ENCODE measurements at regions not wholly inside any gene's neighbourhood (a gene's known extent, or its start where the extent isn't known, plus 50 kb on each side); places are given as distances from the start of the nearest gene placed in this dataset.
A peak's percentile ranks its signal among the peaks of the same experiment; 100 is the strongest.

DNA sequence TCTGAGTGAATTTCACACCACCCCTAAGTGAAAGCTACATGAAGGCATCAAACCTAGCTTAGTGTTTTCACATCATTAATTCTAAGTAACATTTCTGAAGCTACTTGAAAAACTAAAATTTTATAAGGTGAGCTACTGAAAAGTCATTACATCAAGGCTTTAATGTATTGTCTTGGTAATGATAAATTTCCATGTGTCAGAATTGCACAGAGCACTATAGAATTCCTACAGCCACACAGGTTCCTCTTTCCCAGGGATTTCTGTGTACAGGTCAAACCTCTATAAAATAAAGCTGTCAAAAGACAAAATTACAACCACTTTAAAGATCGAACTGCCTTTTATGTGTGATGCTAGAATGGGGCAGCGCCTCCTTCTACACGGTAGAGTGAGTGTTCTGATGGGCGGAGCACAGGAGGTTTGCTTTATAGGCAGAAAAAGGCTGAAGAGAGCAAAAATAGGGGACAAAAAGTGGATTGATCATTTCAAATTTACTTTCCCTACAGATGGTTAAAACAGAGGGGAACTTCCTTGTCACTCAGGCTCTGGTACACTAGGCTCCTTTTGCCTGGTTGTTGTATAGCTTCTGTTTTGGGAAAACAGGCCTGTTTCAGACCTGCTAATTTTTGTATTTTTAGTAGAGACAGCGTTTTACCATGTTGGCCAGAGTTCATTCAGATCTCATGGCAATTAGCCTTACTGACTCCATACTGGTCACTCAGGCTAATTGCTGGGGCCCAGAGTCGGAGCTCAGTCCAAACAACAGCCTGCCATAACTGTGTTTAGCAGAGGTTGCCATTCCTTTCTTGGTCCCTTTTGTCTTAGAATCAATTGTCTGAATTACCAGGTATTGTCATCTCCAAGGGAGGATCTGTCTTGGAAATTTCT lies 102.5 kb upstream of the BASP1 start:
- ChIA-PET CTCF (interaction anchor here (0.9 to 1.1 kb wide), 2 partner anchors 17 to 75 kb away, joined by 3 read pairs; no protein-coding TSS in a partner anchor), POLR2A (no interaction called here)
- H3K9me2 ChIP-seq, result no peaks in the 10 kb centered on the region
- peak overlapping the region; percentile 27; the same call in 1 of the 2 replicates for H2AFZ ChIP-seq (ENCODE audit: low read depth)
- no peak overlapping the region for H3K9ac ChIP-seq
- H3K4me3 ChIP-seq (ENCODE audit: low read depth in 2 of 2, low read length in 1 of 2), result no peak overlapping the region
- H3K4me1 ChIP-seq (ENCODE audit: control insufficient read depth in 1 of 2, insufficient read depth in 2 of 2, low read depth in 1 of 2, low read length in 1 of 2), result peaks cover 0 to 41% of the 10 kb centered on the region in 2 experiments; a peak in 2 of 4 replicates
- H4K20me1 ChIP-seq (ENCODE audit: insufficient read depth), result no peaks in the 10 kb centered on the region
- 84% methylated on average over 6 of the region's 6 CpGs for WGBS (ENCODE audit: low lambda C conversion rate)
- H3K9me3 ChIP-seq, result no peaks in the 10 kb centered on the region
- no peak for DNase-seq
- peaks cover 31% of the 10 kb centered on the region for H3F3A ChIP-seq (replicated peaks; ENCODE audit: insufficient read depth)
- H3K27me3 ChIP-seq (ENCODE audit: insufficient read depth), result no peaks in the 10 kb centered on the region
- 0 out of 2 replicates have a peak overlapping the region, but pooled peaks have one; percentile 1 for H3K4me2 ChIP-seq
- TF ChIP-seq, protein P1, sequence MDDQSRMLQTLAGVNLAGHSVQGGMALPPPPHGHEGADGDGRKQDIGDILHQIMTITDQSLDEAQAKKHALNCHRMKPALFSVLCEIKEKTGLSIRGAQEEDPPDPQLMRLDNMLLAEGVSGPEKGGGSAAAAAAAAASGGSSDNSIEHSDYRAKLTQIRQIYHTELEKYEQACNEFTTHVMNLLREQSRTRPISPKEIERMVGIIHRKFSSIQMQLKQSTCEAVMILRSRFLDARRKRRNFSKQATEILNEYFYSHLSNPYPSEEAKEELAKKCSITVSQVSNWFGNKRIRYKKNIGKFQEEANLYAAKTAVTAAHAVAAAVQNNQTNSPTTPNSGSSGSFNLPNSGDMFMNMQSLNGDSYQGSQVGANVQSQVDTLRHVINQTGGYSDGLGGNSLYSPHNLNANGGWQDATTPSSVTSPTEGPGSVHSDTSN (IDR thresholded peaks at IDR 0.05), result no peak
- TF ChIP-seq, protein P2, sequence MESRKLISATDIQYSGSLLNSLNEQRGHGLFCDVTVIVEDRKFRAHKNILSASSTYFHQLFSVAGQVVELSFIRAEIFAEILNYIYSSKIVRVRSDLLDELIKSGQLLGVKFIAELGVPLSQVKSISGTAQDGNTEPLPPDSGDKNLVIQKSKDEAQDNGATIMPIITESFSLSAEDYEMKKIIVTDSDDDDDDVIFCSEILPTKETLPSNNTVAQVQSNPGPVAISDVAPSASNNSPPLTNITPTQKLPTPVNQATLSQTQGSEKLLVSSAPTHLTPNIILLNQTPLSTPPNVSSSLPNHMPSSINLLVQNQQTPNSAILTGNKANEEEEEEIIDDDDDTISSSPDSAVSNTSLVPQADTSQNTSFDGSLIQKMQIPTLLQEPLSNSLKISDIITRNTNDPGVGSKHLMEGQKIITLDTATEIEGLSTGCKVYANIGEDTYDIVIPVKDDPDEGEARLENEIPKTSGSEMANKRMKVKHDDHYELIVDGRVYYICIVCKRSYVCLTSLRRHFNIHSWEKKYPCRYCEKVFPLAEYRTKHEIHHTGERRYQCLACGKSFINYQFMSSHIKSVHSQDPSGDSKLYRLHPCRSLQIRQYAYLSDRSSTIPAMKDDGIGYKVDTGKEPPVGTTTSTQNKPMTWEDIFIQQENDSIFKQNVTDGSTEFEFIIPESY (IDR thresholded peaks at IDR 0.05; ENCODE audit: borderline replicate concordance, low read depth), result no peak
- TF ChIP-seq CTCF (IDR thresholded peaks at IDR 0.05) (no peak), ELF1 (IDR thresholded peaks at IDR 0.05) (no peak), RCOR1 (IDR thresholded peaks at IDR 0.05; ENCODE audit: low read length) (no peak), SMC3 (IDR thresholded peaks at IDR 0.05; ENCODE audit: low read depth, low read length) (no peak), RXRA (IDR thresholded peaks at IDR 0.05; ENCODE audit: borderline replicate concordance, low read depth) (no peak), JUND (IDR thresholded peaks at IDR 0.05) (no peak), POLR2AphosphoS5 (IDR thresholded peaks at IDR 0.05; ENCODE audit: low read depth, low read length) (no peak), GATA2 (CRISPR knock-in tag; IDR thresholded peaks at IDR 0.05) (no peak), GABPA (IDR thresholded peaks at IDR 0.05; ENCODE audit: low read depth) (no peak), TCF12 (IDR thresholded peaks at IDR 0.05) (no peak), FOXM1 (IDR thresholded peaks at IDR 0.05; ENCODE audit: low read depth) (no peak), FOSL2 (IDR thresholded peaks at IDR 0.05; ENCODE audit: borderline replicate concordance, low read depth) (no peak), EZH2phosphoT487 (IDR thresholded peaks at IDR 0.05; ENCODE audit: borderline replicate concordance, low read depth) (no peak)
- TF ChIP-seq, protein P3, sequence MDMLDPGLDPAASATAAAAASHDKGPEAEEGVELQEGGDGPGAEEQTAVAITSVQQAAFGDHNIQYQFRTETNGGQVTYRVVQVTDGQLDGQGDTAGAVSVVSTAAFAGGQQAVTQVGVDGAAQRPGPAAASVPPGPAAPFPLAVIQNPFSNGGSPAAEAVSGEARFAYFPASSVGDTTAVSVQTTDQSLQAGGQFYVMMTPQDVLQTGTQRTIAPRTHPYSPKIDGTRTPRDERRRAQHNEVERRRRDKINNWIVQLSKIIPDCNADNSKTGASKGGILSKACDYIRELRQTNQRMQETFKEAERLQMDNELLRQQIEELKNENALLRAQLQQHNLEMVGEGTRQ (IDR thresholded peaks at IDR 0.05; ENCODE audit: borderline replicate concordance, low read depth, low read length), result no peak
- TF ChIP-seq, protein P4, sequence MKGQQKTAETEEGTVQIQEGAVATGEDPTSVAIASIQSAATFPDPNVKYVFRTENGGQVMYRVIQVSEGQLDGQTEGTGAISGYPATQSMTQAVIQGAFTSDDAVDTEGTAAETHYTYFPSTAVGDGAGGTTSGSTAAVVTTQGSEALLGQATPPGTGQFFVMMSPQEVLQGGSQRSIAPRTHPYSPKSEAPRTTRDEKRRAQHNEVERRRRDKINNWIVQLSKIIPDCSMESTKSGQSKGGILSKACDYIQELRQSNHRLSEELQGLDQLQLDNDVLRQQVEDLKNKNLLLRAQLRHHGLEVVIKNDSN (IDR thresholded peaks at IDR 0.05; ENCODE audit: borderline replicate concordance, low read depth), result no peak
- H3K36me3 ChIP-seq (replicated peaks in 1 of 2; ENCODE audit: control insufficient read depth in 1 of 2, insufficient read depth in 2 of 2, low read length in 1 of 2), result no peaks in the 10 kb centered on the region
- H3K79me2 ChIP-seq (ENCODE audit: insufficient read depth), result no peaks in the 10 kb centered on the region
- H3K27ac ChIP-seq (ENCODE audit: low read depth in 2 of 2, low read length in 1 of 2), result peak overlapping the region in 1 of 2 experiments; percentile 71; a peak in 1 of 4 replicates

All from SK-N-SH (cell line).